Neural progenitor cell (in vitro differentiated cells): ENCODE measurements at regions not wholly inside any gene's neighbourhood (a gene's known extent, or its start where the extent isn't known, plus 50 kb on each side); places are given as distances from the start of the nearest gene placed in this dataset.

ENCODE experiments used
- DNase-seq: peaks from one replicate; pipeline ENCODE4 v3.0.0-alpha.2; 2016; ENCODE audit warnings: low spot score
- H2AFZ ChIP-seq: fragments of 200-600 bp; sonication (generic); replicated peaks from 2 replicates; pipeline ENCODE4 v1.6.1; 2016; ENCODE audit warnings: antibody characterized with exemption
- H3F3A ChIP-seq: fragments of 200-600 bp; sonication (generic); 2 replicates; pipeline ENCODE4 v1.6.1; 2016; ENCODE audit warnings: antibody characterized with exemption, low read depth
- H3K27ac ChIP-seq: fragments of 200-600 bp; sonication (generic); 2 replicates; pipeline ENCODE4 v1.5.1; 2016; ENCODE audit warnings: mild to moderate bottlenecking
- H3K27me3 ChIP-seq: fragments of 200-600 bp; sonication (generic); 2 replicates; pipeline ENCODE4 v1.6.1; 2016; ENCODE audit warnings: mild to moderate bottlenecking, moderate library complexity
- H3K36me3 ChIP-seq: fragments of 200-600 bp; sonication (generic); 2 replicates; pipeline ENCODE4 v1.5.1; 2016
- H3K4me1 ChIP-seq: fragments of 200-600 bp; sonication (generic); 2 replicates; pipeline ENCODE4 v1.6.1; 2016; ENCODE audit warnings: mixed run types
- H3K4me2 ChIP-seq: fragments of 200-600 bp; sonication (generic); 2 replicates; pipeline ENCODE4 v1.6.1; 2016
- H3K4me3 ChIP-seq: fragments of 200-600 bp; sonication (generic); 2 replicates; pipeline ENCODE4 v1.5.1; 2016
- H3K79me2 ChIP-seq: fragments of 200-600 bp; sonication (generic); 2 replicates; pipeline ENCODE4 v1.6.1; 2016; ENCODE audit warnings: low read depth
- H3K9ac ChIP-seq: fragments of 200-600 bp; sonication (generic); 2 replicates; pipeline ENCODE4 v1.6.1; 2016
- H3K9me3 ChIP-seq: fragments of 200-600 bp; sonication (generic); 2 replicates; pipeline ENCODE4 v1.5.1; 2016; ENCODE audit warnings: low read depth
- H4K20me1 ChIP-seq: fragments of 200-600 bp; sonication (generic); 2 replicates; pipeline ENCODE4 v1.6.1; 2016; ENCODE audit warnings: low read depth
- H3K27ac Mint-ChIP-seq: 3 replicates; pipeline ENCODE4 v1.8.0; 2021; ENCODE audit warnings: mixed read lengths
- H3K27me3 Mint-ChIP-seq: 2 replicates; pipeline ENCODE4 v1.8.0; 2022; ENCODE audit warnings: low read depth, mild to moderate bottlenecking, inconsistent platforms, moderate library complexity, mixed read lengths; ENCODE audit not compliant: insufficient read depth
- H3K36me3 Mint-ChIP-seq: 3 replicates; pipeline ENCODE4 v1.8.0; 2021; ENCODE audit warnings: mixed read lengths
- H3K4me1 Mint-ChIP-seq: 3 replicates; pipeline ENCODE4 v1.8.0; 2021; ENCODE audit warnings: mixed read lengths
- H3K4me3 Mint-ChIP-seq: 3 replicates; pipeline ENCODE4 v1.8.0; 2021; ENCODE audit warnings: mild to moderate bottlenecking, moderate library complexity, mixed read lengths
- H3K9me3 Mint-ChIP-seq: 3 replicates; pipeline ENCODE4 v1.8.0; 2020; ENCODE audit warnings: mixed read lengths
- EZH2 ChIP-seq: fragments of 200-600 bp; sonication (generic); IDR thresholded peaks from 2 replicates; pipeline ENCODE4 v1.6.1; 2017; ENCODE audit warnings: antibody characterized with exemption, mild to moderate bottlenecking, moderate library complexity
- EZH2phosphoT487 ChIP-seq: fragments of 200-600 bp; sonication (generic); IDR thresholded peaks from 2 replicates; pipeline ENCODE4 v1.6.1; 2017; ENCODE audit warnings: antibody characterized with exemption
- TF ChIP-seq, protein P1 (sequence below): fragments of 200-600 bp; sonication (generic); IDR thresholded peaks from 2 replicates; pipeline ENCODE4 v1.5.1; 2017; ENCODE audit warnings: antibody characterized with exemption, mild to moderate bottlenecking

DNA sequence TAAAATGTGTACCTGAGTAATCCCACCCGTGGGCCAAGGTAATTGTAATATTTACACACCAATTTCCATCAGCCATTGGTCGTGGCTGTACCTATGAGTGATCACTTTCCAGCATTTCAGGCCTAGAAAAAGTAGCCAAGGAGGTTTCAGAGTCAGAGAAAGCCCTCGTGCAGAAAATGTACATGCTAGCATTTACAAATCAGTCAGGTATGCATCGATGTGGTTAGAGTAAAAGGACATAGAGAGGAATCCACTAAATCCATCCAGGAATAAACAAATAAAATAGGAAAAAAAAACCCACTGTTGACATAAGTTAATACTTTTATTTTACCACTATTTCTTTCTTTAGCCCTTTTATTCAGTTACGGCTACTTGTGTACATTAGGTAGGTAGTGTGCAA, 256.8 kb downstream of the TRIML1 start:
- H3K9ac ChIP-seq: no peak overlapping the region
- H3K9me3 ChIP-seq: no peaks in the 10 kb centered on the region
- no peaks in the 10 kb centered on the region for H3K36me3 Mint-ChIP-seq
- no peaks in the 10 kb centered on the region for H3K79me2 ChIP-seq
- no peaks in the 10 kb centered on the region for H3K27me3 ChIP-seq
- peaks cover 3% of the 10 kb centered on the region for H3K27me3 Mint-ChIP-seq
- no peak overlapping the region for H3K27ac Mint-ChIP-seq
- no peaks in the 10 kb centered on the region for H4K20me1 ChIP-seq
- peaks cover 7% of the 10 kb centered on the region for H3K4me1 ChIP-seq
- H3F3A ChIP-seq: peaks cover 7% of the 10 kb centered on the region
- peaks cover 4% of the 10 kb centered on the region for H3K4me1 Mint-ChIP-seq
- no peak overlapping the region for H3K4me3 Mint-ChIP-seq
- no peaks in the 10 kb centered on the region for H3K36me3 ChIP-seq
- H3K27ac ChIP-seq: no peak overlapping the region
- H3K4me2 ChIP-seq: no peak overlapping the region
- TF ChIP-seq EZH2phosphoT487 (no peak), EZH2 (no peak)
- TF ChIP-seq, protein P1, sequence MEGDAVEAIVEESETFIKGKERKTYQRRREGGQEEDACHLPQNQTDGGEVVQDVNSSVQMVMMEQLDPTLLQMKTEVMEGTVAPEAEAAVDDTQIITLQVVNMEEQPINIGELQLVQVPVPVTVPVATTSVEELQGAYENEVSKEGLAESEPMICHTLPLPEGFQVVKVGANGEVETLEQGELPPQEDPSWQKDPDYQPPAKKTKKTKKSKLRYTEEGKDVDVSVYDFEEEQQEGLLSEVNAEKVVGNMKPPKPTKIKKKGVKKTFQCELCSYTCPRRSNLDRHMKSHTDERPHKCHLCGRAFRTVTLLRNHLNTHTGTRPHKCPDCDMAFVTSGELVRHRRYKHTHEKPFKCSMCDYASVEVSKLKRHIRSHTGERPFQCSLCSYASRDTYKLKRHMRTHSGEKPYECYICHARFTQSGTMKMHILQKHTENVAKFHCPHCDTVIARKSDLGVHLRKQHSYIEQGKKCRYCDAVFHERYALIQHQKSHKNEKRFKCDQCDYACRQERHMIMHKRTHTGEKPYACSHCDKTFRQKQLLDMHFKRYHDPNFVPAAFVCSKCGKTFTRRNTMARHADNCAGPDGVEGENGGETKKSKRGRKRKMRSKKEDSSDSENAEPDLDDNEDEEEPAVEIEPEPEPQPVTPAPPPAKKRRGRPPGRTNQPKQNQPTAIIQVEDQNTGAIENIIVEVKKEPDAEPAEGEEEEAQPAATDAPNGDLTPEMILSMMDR: no peak
- no peak overlapping the region for H3K4me3 ChIP-seq
- no peak for DNase-seq
- peaks cover 16% of the 10 kb centered on the region for H3K9me3 Mint-ChIP-seq
- H2AFZ ChIP-seq: no peak overlapping the region

DNA sequence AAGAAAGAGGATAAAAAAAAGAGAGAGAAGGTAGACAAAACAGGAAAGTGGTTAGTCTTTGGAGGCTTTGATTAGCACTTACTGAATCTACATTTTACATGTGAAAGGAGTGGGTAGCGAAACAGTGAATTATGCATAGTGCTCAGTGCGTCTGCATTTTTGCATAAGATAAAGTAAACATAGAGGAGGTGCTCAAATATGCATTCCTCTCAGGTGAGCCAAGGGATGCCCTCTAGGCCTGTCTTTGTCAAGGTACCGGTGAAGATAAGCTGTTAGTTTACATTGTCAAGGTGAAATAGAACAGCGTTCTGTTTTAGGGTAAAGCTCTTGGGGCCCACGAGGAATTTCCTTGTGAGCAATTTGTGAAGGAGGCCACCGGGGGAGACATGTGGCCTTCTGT, 260.6 kb downstream of the TRIML1 start:
- Histone ChIP-seq H3K79me2 (no peaks in the 10 kb centered on the region), H4K20me1 (no peaks in the 10 kb centered on the region), H2AFZ (no peak overlapping the region), H3K27me3 (no peaks in the 10 kb centered on the region), H3K4me1 (peaks cover 9% of the 10 kb centered on the region), H3K27ac (no peak overlapping the region), H3K36me3 (no peaks in the 10 kb centered on the region), H3F3A (peaks cover 10% of the 10 kb centered on the region), H3K9ac (no peak overlapping the region), H3K4me3 (no peak overlapping the region), H3K4me2 (no peak overlapping the region), H3K9me3 (no peaks in the 10 kb centered on the region)
- TF ChIP-seq EZH2 (no peak), EZH2phosphoT487 (no peak)
- TF ChIP-seq, protein P1: no peak
- Mint-ChIP-seq H3K4me3 (no peak overlapping the region), H3K9me3 (peaks cover 4% of the 10 kb centered on the region), H3K4me1 (peaks cover 4% of the 10 kb centered on the region), H3K27ac (no peak overlapping the region), H3K27me3 (peaks cover 5% of the 10 kb centered on the region), H3K36me3 (no peaks in the 10 kb centered on the region)
- DNase-seq: no peak

DNA sequence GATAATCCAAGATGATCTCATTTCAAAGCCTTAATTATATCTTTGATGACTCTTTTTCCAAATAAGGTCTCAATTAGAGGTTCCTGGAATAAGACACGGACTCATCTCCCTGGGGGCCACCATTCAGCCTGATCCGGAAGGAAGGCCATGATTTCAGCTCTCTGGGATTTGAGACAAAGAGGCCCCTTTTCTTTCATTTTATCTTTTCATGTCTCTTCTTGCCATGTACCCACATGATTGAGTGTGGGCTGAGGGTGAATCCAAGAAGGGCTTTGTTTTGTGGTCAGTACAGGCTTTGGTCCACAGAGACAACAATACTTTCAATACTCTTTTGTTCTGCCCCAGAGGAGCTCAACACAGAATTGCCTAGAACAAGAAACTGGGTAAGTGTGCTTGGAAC, 261.2 kb downstream of the TRIML1 start:
- DNase-seq: no peak
- Histone ChIP-seq H3K4me2 (no peak overlapping the region), H2AFZ (peak overlapping the region; percentile 9)

More for the DNA sequence above, 261.2 kb downstream of the TRIML1 start:
- peaks cover 9% of the 10 kb centered on the region for H3K4me1 ChIP-seq
- no peaks in the 10 kb centered on the region for H3K9me3 ChIP-seq
- no peaks in the 10 kb centered on the region for H3K36me3 Mint-ChIP-seq
- H3K27ac Mint-ChIP-seq: no peak overlapping the region
- no peaks in the 10 kb centered on the region for H3K36me3 ChIP-seq
- H3K4me1 Mint-ChIP-seq: peaks cover 4% of the 10 kb centered on the region
- H3K27ac ChIP-seq: no peak overlapping the region
- peaks cover 5% of the 10 kb centered on the region for H3K27me3 Mint-ChIP-seq
- H3K9ac ChIP-seq: no peak overlapping the region
- H3K4me3 ChIP-seq: no peak overlapping the region
- H3K27me3 ChIP-seq: no peaks in the 10 kb centered on the region
- H3K4me3 Mint-ChIP-seq: no peak overlapping the region
- no peak for TF ChIP-seq EZH2
- TF ChIP-seq, protein P1: no peak
- TF ChIP-seq EZH2phosphoT487: no peak
- no peaks in the 10 kb centered on the region for H4K20me1 ChIP-seq
- no peaks in the 10 kb centered on the region for H3K79me2 ChIP-seq
- peaks cover 10% of the 10 kb centered on the region for H3F3A ChIP-seq
- H3K9me3 Mint-ChIP-seq: peaks cover 4% of the 10 kb centered on the region
